ENCODE measurements at regions not wholly inside any gene's neighbourhood (a gene's known extent, or its start where the extent isn't known, plus 50 kb on each side); places are given as distances from the start of the nearest gene placed in this dataset.
"Not testable (repeated sequence)": the region's sequence is repeated elsewhere in the genome, so short reads cannot be mapped to it uniquely, and the experiment has no call there.

DNA sequence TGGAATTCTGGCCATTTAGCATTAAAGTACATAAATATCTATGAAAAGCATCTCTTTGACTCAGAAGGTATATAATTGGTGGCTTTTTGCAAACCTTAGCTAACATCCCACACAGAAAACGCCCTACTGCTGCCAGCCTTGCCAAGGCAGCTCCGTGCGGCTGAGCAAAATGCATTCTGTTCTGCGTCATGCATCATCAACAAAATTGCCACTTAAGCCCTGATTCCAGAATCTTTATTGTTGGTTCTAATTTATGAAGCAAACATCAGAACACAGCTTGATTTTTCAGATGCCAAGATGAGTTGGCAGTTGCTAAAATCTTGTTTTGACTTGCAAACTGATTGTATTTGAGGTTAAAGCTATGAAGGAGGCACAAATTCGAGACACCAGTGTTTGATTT lies 314.9 kb upstream of the DEPDC1 start:
- H3K4me3 ChIP-seq (ENCODE audit: low read length), result no peak overlapping the region
- DNase-seq (ENCODE audit: low read depth), result no peak
- TF ChIP-seq, protein P1, sequence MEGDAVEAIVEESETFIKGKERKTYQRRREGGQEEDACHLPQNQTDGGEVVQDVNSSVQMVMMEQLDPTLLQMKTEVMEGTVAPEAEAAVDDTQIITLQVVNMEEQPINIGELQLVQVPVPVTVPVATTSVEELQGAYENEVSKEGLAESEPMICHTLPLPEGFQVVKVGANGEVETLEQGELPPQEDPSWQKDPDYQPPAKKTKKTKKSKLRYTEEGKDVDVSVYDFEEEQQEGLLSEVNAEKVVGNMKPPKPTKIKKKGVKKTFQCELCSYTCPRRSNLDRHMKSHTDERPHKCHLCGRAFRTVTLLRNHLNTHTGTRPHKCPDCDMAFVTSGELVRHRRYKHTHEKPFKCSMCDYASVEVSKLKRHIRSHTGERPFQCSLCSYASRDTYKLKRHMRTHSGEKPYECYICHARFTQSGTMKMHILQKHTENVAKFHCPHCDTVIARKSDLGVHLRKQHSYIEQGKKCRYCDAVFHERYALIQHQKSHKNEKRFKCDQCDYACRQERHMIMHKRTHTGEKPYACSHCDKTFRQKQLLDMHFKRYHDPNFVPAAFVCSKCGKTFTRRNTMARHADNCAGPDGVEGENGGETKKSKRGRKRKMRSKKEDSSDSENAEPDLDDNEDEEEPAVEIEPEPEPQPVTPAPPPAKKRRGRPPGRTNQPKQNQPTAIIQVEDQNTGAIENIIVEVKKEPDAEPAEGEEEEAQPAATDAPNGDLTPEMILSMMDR (conservative IDR thresholded peaks at IDR 0.05; ENCODE audit: low read depth, low read length), result no peak

DNA sequence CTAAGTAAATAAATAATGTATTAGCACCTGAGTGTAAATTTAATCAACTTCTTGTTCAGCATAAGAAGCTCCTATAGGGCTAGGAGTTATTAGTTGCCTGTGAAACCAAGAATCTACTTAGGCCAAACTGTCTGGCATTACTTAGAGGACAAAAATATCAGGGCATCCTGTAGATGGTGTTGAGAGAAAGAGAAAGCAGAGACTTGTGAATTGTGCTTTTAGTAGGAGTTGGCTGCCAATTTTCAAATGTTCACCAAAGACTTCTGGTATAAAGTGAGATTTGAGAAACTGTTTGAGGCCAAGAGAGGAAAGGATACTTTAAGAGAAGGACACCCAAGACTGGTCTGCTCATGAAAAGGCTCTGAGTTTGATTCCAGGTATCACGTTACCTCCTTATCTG lies 315.5 kb upstream of the DEPDC1 start:
- DNase-seq (ENCODE audit: low read depth), result no peak
- TF ChIP-seq, protein P1 (conservative IDR thresholded peaks at IDR 0.05; ENCODE audit: low read depth, low read length), result no peak
- no peak overlapping the region for H3K4me3 ChIP-seq (ENCODE audit: low read length)

DNA sequence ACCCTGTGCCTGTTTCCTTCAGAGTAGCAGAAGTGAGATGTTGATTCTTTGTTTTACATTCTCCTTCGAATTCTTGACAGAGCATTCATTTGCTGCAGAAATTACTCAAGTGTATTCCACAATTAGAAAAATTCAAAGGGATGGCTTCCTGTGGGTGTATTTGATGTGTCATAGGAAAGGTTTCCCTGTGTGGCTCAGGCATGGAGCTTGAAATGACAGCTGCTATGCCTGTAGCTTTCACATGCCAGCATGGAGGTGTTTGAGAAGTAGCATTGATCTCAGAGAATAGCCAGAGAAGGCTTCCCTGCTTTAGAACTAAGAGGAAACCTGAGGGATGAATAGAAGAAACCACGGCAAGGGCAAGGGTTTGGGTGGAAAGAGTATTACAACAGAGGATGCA lies 317.2 kb upstream of the DEPDC1 start:
- no peak for DNase-seq (ENCODE audit: low read depth)
- no peak overlapping the region for H3K4me3 ChIP-seq (ENCODE audit: low read length)
- TF ChIP-seq, protein P1 (conservative IDR thresholded peaks at IDR 0.05; ENCODE audit: low read depth, low read length), result no peak

DNA sequence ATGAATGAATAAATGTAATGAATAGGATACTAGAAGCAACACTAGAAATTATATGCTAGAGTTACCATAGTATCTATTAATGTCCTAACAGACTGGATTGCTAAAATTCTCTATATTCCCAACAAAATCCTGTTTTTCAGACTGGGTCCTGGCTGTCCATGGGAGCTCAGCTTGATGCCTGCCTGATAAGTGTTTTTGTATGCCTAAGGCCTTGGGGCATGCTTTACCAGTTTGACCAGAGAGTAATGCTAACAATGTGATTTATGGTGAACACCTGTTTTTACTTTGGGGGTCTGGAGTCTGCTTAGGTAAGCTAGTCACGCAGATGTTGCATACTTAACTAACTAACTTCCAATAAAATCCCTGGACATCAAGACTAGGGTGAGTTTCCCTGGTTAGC lies 318.8 kb upstream of the DEPDC1 start:
- TF ChIP-seq, protein P1 (conservative IDR thresholded peaks at IDR 0.05; ENCODE audit: low read depth, low read length), result no peak
- no peak for DNase-seq (ENCODE audit: low read depth)
- H3K4me3 ChIP-seq (ENCODE audit: low read length), result no peak overlapping the region

DNA sequence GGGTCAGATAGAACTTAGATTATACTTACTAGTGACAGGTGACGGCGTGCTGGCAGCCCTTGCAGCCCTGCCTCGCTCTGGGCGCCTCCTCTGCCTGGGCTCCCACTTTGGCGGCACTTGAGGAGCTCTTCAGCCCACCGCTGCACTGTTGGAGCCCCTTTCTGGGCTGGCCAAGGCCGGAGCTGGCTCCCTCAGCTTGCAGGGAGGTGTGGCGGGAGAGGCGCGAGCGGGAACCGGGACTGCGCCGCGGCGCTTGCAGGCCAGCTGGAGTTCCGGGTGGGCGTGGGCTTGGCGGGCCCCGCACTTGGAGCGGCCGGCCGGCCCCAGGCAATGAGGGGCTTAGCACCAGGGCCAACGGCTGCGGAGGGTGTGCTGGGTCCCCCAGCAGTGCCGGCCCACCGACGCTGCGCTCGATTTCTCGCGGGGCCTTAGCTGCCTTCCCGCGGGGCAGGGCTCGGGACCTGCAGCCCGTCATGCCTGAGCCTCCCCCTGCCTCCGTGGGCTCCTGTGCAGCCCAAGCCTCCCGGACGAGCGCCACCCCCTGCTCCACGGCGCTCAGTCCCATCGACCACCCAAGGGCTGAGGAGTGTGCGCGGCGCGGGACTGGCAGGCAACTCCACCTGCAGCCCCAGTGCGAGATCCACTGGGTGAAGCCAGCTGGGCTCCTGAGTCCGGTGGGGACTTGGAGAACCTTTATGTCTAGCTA lies 320.8 kb upstream of the DEPDC1 start:
- not testable (repeated sequence) for H3K4me3 ChIP-seq (ENCODE audit: low read length); DNase-seq (ENCODE audit: low read depth)

DNA sequence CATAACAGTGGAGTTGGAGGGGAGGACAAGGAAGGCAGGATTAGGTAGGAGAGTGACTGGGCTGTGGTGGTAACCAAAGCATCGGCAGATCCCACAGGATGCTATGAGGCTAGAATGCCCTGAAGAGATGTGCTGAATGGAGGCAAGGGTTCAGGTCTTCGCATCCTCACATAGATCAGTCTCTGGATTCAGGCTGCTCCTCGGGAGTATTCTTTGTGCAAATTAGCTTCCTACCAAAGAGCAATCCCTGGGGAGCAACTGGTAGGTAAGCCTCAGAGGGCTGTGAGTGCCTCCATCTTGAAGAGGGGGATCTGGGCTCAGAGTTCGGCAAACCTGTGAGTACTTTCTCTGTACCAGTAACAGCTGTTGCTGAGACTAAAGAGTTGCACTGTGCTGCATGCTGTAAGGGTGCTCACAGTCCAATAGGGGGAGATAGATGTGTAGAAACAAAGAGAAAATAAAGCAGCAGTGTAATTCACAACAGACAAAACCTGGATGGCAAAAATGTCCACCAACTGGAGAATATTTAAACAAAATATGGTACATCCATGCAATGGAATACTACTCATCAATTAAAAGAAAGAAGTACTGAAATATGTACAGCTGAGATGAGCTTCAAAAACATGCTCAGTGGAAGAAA lies 322.4 kb upstream of the DEPDC1 start:
- no peak overlapping the region for H3K4me3 ChIP-seq (ENCODE audit: low read length)
- peak; percentile 6 for DNase-seq (ENCODE audit: low read depth)

DNA sequence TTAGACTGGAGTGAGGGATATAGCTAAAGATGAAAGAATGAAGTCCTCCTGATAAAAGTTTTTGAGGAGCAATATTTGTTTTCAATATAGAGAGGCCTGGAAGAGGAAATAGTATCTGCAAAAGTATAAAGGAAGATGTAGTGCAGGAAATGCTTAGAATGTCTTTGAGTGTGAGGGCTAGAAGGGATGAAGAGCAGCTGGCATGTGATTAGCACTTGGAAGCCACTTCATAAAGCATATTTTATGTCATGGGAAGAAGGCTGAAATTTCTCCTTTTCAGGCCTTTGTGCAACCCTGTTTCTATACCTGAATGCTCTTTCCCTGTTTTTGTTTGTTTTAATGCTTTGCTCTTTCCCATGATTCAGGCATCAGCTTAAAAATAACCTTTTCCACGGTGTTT lies 323.3 kb upstream of the DEPDC1 start:
- DNase-seq (ENCODE audit: low read depth), result no peak

More for the DNA sequence above, 322.4 kb upstream of the DEPDC1 start:
- TF ChIP-seq, protein P1 (conservative IDR thresholded peaks at IDR 0.05; ENCODE audit: low read depth, low read length), result peak; percentile 70

More for the DNA sequence above, 323.3 kb upstream of the DEPDC1 start:
- TF ChIP-seq, protein P1 (conservative IDR thresholded peaks at IDR 0.05; ENCODE audit: low read depth, low read length), result no peak
- H3K4me3 ChIP-seq (ENCODE audit: low read length), result no peak overlapping the region

Data from retinal pigment epithelial cell (primary cell).